B cell (primary cell): ENCODE measurements at regions not wholly inside any gene's neighbourhood (a gene's known extent, or its start where the extent isn't known, plus 50 kb on each side); places are given as distances from the start of the nearest gene placed in this dataset.

ENCODE experiments used
- ATAC-seq: fragments of 200-7000 bp; cut with Tn5 transposase; one replicate; pipeline ENCODE4 v1.10.0; 2021; ENCODE audit warnings: low read depth, mild to moderate bottlenecking, moderate number of reproducible peaks, moderate library complexity
- CTCF ChIA-PET: fragments of 350-600 bp; sonication (Branson Sonifier 250); formaldehyde crosslinking; loops from one replicate; lab custom pipeline; 2021; ENCODE audit warnings: antibody characterized with exemption, inconsistent platforms; lab: Charles Lee
- POLR2A ChIA-PET: fragments of 350-600 bp; sonication (Branson Sonifier 250); formaldehyde crosslinking; loops from one replicate; lab custom pipeline; 2021; ENCODE audit warnings: antibody characterized with exemption; lab: Charles Lee
- DNase-seq: peaks from one replicate; pipeline ENCODE4 v3.0.0; 2013
- H2AFZ ChIP-seq: 2 replicates; pipeline ENCODE4 v1.6.1; 2012; ENCODE audit warnings: mild to moderate bottlenecking, low read depth, low read length; ENCODE audit not compliant: insufficient read depth, poor library complexity, severe bottlenecking
- H3K27ac ChIP-seq, 2 donors: 1 replicate in 1 of 2; 2 replicates in 1 of 2; pipeline ENCODE4 v1.5.1; 2012 to 2013; ENCODE audit warnings: low read length in 2 of 2, mild to moderate bottlenecking in 2 of 2, moderate library complexity in 1 of 2
- H3K27me3 ChIP-seq, 4 experiments: fragments of 200-600 bp in 1 of 4; sonication (generic) in 1 of 4; replicated peaks in 1 of 4; 1 replicate in 2 of 4; 2 replicates in 2 of 4; pipeline versions ENCODE4 v1.6.1 to v1.7.0; 2013 to 2016; ENCODE audit warnings: low read length in 3 of 4, mild to moderate bottlenecking in 2 of 4, mixed read lengths in 1 of 4, moderate library complexity in 1 of 4; ENCODE audit not compliant: insufficient read depth in 4 of 4, control insufficient read depth in 3 of 4; ENCODE audit errors: control extremely low read depth in 1 of 4
- H3K36me3 ChIP-seq, 2 experiments: replicated peaks in 1 of 2; 1 replicate in 1 of 2; 2 replicates in 1 of 2; pipeline versions ENCODE4 v1.6.1 to v1.7.1; 2013; ENCODE audit warnings: low read length in 1 of 2; ENCODE audit not compliant: insufficient read depth in 2 of 2, control insufficient read depth in 1 of 2; ENCODE audit errors: control extremely low read depth in 1 of 2, extremely low read depth in 1 of 2
- H3K4me1 ChIP-seq, 2 donors: fragments of 200-600 bp in 1 of 2; sonication (generic) in 1 of 2; 1 replicate in 1 of 2; 2 replicates in 1 of 2; pipeline versions ENCODE4 v1.5.1 to v1.6.1; 2013 to 2017; ENCODE audit warnings: low read length in 2 of 2; ENCODE audit not compliant: control insufficient read depth in 2 of 2, insufficient read depth in 2 of 2
- H3K4me2 ChIP-seq: replicated peaks from 2 replicates; pipeline ENCODE3; 2012; ENCODE audit warnings: mild to moderate bottlenecking, low read depth, low read length; ENCODE audit not compliant: poor library complexity, severe bottlenecking
- H3K4me3 ChIP-seq, 5 experiments: fragments of 200-600 bp in 1 of 5; sonication (generic) in 1 of 5; 1 replicate in 3 of 5; 2 replicates in 2 of 5; pipeline versions ENCODE4 v1.5.1 to v1.7.0; 2011 to 2016; ENCODE audit warnings: low read length in 4 of 5, mild to moderate bottlenecking in 4 of 5, low read depth in 2 of 5, control low read depth in 1 of 5, moderate library complexity in 1 of 5; ENCODE audit not compliant: insufficient read depth in 1 of 5; ENCODE audit errors: control extremely low read depth in 1 of 5, extremely low read depth in 1 of 5
- H3K79me2 ChIP-seq: fragments of 200-600 bp; sonication (generic); one replicate; pipeline ENCODE4 v1.6.0; 2016; ENCODE audit warnings: low read length; ENCODE audit not compliant: control insufficient read depth, insufficient read depth
- H3K9ac ChIP-seq: fragments of 200-600 bp; sonication (generic); 2 replicates; pipeline ENCODE4 v1.6.1; 2017; ENCODE audit warnings: mild to moderate bottlenecking, low read length, moderate library complexity
- H3K9me3 ChIP-seq, 3 donors: one replicate each; pipeline versions ENCODE4 v1.6.1 to v1.7.1; 2013; ENCODE audit warnings: low read length in 2 of 3; ENCODE audit not compliant: control insufficient read depth in 2 of 3, insufficient read depth in 1 of 3; ENCODE audit errors: control extremely low read depth in 1 of 3
- H4K20me1 ChIP-seq: 2 replicates; pipeline ENCODE4 v1.6.0; 2012; ENCODE audit warnings: mild to moderate bottlenecking, low read length; ENCODE audit not compliant: insufficient read depth, control insufficient read depth, poor library complexity, severe bottlenecking
- H3K27ac Mint-ChIP-seq: one replicate; pipeline ENCODE4 v1.8.0; 2021; ENCODE audit warnings: mixed read lengths
- H3K27me3 Mint-ChIP-seq: one replicate; pipeline ENCODE4 v1.8.0; 2021; ENCODE audit warnings: mixed read lengths
- H3K4me1 Mint-ChIP-seq: one replicate; pipeline ENCODE4 v1.8.0; 2021; ENCODE audit warnings: mixed read lengths
- H3K4me3 Mint-ChIP-seq: one replicate; pipeline ENCODE4 v1.8.0; 2021; ENCODE audit warnings: mixed read lengths
- H3K9me3 Mint-ChIP-seq: one replicate; pipeline ENCODE4 v1.8.0; 2022; ENCODE audit warnings: mixed read lengths; ENCODE audit not compliant: insufficient read depth
- EZH2 ChIP-seq: IDR thresholded peaks from 2 replicates; pipeline ENCODE4 v1.6.1; 2012; ENCODE audit warnings: borderline replicate concordance, low read depth, mild to moderate bottlenecking, moderate library complexity, low read length; ENCODE audit not compliant: insufficient read depth, poor library complexity, severe bottlenecking
- WGBS: methylation state at CpG from one replicate; pipeline ENCODE4 v1.1.5; 2013; ENCODE audit warnings: missing lambda C conversion rate; ENCODE audit not compliant: insufficient coverage; 5-methylcytosine and 5-hydroxymethylcytosine counted together
- intact Hi-C: fragments of 100-400 bp; cut with micrococcal nuclease; formaldehyde crosslinking; loops from one replicate; pipeline ENCODE4 v1.10.0; 2022
- TF ChIP-seq, protein P1 (sequence below): fragments of 200-600 bp; IDR thresholded peaks from one replicate; pipeline ENCODE4 v1.8.0; 2022; ENCODE audit warnings: antibody characterized with exemption, mild to moderate bottlenecking

DNA sequence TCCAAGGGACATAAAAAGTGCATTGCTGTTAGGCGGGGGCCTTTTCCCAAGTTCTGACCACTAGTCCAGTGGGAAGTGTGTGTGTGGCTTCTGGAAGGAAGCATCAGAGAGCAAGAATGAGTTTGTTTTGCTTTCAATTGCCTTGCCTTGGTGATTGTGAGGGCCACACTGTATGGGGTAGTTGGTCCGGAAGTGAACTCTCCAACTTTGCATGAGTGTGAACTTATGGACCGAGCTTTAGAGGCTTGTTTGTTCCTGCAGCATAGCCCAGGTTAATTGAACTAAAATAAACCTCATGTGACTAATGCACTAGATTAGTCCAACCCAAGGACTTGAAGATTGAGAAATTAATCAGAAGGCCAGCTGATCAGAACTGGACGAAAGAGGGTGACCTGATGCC, 171.7 kb downstream of the NR2F2 start:
- H3K27me3 ChIP-seq = no peaks in the 10 kb centered on the region
- Mint-ChIP-seq H3K27me3 (no peaks in the 10 kb centered on the region), H3K9me3 (peaks cover 5% of the 10 kb centered on the region), H3K27ac (no peak overlapping the region), H3K4me3 (no peak overlapping the region), H3K4me1 (no peaks in the 10 kb centered on the region)
- H3K9me3 ChIP-seq = peaks cover 0 to 6% (median 0%) of the 10 kb centered on the region in 3 donors
- no peaks in the 10 kb centered on the region for H3K79me2 ChIP-seq
- H3K9ac ChIP-seq = no peak overlapping the region
- TF ChIP-seq, protein P1, sequence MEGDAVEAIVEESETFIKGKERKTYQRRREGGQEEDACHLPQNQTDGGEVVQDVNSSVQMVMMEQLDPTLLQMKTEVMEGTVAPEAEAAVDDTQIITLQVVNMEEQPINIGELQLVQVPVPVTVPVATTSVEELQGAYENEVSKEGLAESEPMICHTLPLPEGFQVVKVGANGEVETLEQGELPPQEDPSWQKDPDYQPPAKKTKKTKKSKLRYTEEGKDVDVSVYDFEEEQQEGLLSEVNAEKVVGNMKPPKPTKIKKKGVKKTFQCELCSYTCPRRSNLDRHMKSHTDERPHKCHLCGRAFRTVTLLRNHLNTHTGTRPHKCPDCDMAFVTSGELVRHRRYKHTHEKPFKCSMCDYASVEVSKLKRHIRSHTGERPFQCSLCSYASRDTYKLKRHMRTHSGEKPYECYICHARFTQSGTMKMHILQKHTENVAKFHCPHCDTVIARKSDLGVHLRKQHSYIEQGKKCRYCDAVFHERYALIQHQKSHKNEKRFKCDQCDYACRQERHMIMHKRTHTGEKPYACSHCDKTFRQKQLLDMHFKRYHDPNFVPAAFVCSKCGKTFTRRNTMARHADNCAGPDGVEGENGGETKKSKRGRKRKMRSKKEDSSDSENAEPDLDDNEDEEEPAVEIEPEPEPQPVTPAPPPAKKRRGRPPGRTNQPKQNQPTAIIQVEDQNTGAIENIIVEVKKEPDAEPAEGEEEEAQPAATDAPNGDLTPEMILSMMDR = no peak
- TF ChIP-seq EZH2 = no peak
- DNase-seq (no peak), ATAC-seq (no peak)
- POLR2A ChIA-PET = no interaction called here
- no peaks in the 10 kb centered on the region for H4K20me1 ChIP-seq
- no peaks in the 10 kb centered on the region for H3K4me1 ChIP-seq
- H2AFZ ChIP-seq = no peak overlapping the region
- CTCF ChIA-PET = no interaction called here
- WGBS = 96% methylated on average over 3 of the region's 4 CpGs
- H3K4me3 ChIP-seq = no peak overlapping the region
- H3K27ac ChIP-seq = no peak overlapping the region
- no peaks in the 10 kb centered on the region for H3K36me3 ChIP-seq
- no peak overlapping the region for H3K4me2 ChIP-seq
- intact Hi-C loops = no loop called here

- H3K9ac ChIP-seq = no peak overlapping the region
- DNase-seq = no peak
- no peak overlapping the region for H3K27ac ChIP-seq
- no peaks in the 10 kb centered on the region for H3K36me3 ChIP-seq
- peaks cover 5% of the 10 kb centered on the region for H3K9me3 Mint-ChIP-seq
- peaks cover 0 to 6% (median 0%) of the 10 kb centered on the region in 3 donors for H3K9me3 ChIP-seq
- POLR2A ChIA-PET = no interaction called here
- H3K79me2 ChIP-seq = no peaks in the 10 kb centered on the region
- no peaks in the 10 kb centered on the region for H4K20me1 ChIP-seq
- WGBS = 61% methylated on average over 5 of the region's 7 CpGs
- no peaks in the 10 kb centered on the region for H3K27me3 Mint-ChIP-seq
- no peaks in the 10 kb centered on the region for H3K27me3 ChIP-seq
- no peak for ATAC-seq
- intact Hi-C loops = no loop called here
- CTCF ChIA-PET = no interaction called here
- H3K4me3 Mint-ChIP-seq = no peak overlapping the region
- no peaks in the 10 kb centered on the region for H3K4me1 ChIP-seq
- no peak overlapping the region for H3K4me2 ChIP-seq
- no peak overlapping the region for H2AFZ ChIP-seq
- TF ChIP-seq, protein P1 = no peak
- TF ChIP-seq EZH2 = no peak
- no peak overlapping the region for H3K27ac Mint-ChIP-seq
- no peak overlapping the region for H3K4me3 ChIP-seq
- no peaks in the 10 kb centered on the region for H3K4me1 Mint-ChIP-seq
Measured at GRCh38 chr15:96503276-96503675, 172.8 kb downstream of the NR2F2 start.
